ENCODE measurements at regions not wholly inside any gene's neighbourhood (a gene's known extent, or its start where the extent isn't known, plus 50 kb on each side); places are given as distances from the start of the nearest gene placed in this dataset.

GRCh38 chr3:148131990-148132638 is 565.6 kb upstream of the AGTR1 start:
- in situ Hi-C loops (cut with HindIII; ENCODE audit: low pct_unique_long_range_greater_than_20kb, low sequenced_read_pairs) (no loop called here), intact Hi-C loops (cut with micrococcal nuclease; ENCODE audit: unreplicated experiment) (no loop called here)
- TF ChIP-seq, protein P1, sequence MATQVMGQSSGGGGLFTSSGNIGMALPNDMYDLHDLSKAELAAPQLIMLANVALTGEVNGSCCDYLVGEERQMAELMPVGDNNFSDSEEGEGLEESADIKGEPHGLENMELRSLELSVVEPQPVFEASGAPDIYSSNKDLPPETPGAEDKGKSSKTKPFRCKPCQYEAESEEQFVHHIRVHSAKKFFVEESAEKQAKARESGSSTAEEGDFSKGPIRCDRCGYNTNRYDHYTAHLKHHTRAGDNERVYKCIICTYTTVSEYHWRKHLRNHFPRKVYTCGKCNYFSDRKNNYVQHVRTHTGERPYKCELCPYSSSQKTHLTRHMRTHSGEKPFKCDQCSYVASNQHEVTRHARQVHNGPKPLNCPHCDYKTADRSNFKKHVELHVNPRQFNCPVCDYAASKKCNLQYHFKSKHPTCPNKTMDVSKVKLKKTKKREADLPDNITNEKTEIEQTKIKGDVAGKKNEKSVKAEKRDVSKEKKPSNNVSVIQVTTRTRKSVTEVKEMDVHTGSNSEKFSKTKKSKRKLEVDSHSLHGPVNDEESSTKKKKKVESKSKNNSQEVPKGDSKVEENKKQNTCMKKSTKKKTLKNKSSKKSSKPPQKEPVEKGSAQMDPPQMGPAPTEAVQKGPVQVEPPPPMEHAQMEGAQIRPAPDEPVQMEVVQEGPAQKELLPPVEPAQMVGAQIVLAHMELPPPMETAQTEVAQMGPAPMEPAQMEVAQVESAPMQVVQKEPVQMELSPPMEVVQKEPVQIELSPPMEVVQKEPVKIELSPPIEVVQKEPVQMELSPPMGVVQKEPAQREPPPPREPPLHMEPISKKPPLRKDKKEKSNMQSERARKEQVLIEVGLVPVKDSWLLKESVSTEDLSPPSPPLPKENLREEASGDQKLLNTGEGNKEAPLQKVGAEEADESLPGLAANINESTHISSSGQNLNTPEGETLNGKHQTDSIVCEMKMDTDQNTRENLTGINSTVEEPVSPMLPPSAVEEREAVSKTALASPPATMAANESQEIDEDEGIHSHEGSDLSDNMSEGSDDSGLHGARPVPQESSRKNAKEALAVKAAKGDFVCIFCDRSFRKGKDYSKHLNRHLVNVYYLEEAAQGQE (IDR thresholded peaks at IDR 0.05; ENCODE audit: insufficient read depth in 1 of 2, low read depth in 2 of 2, low read length in 1 of 2) = no peak
- TF ChIP-seq, protein P2, sequence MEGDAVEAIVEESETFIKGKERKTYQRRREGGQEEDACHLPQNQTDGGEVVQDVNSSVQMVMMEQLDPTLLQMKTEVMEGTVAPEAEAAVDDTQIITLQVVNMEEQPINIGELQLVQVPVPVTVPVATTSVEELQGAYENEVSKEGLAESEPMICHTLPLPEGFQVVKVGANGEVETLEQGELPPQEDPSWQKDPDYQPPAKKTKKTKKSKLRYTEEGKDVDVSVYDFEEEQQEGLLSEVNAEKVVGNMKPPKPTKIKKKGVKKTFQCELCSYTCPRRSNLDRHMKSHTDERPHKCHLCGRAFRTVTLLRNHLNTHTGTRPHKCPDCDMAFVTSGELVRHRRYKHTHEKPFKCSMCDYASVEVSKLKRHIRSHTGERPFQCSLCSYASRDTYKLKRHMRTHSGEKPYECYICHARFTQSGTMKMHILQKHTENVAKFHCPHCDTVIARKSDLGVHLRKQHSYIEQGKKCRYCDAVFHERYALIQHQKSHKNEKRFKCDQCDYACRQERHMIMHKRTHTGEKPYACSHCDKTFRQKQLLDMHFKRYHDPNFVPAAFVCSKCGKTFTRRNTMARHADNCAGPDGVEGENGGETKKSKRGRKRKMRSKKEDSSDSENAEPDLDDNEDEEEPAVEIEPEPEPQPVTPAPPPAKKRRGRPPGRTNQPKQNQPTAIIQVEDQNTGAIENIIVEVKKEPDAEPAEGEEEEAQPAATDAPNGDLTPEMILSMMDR (IDR thresholded peaks at IDR 0.05) = no peak
- TF ChIP-seq POLR2AphosphoS5 (IDR thresholded peaks at IDR 0.05; ENCODE audit: low read depth, low read length) (no peak), SIN3A (IDR thresholded peaks at IDR 0.05; ENCODE audit: borderline replicate concordance, insufficient read depth, low read depth, low read length) (no peak), TCF7L2 (IDR thresholded peaks at IDR 0.05; ENCODE audit: low read depth, low read length) (no peak)
- no peak for DNase-seq (ENCODE audit: low read depth, low spot score)
- POLR2A ChIA-PET = no interaction called here
- Histone ChIP-seq H3K27ac (ENCODE audit: low read length) (no peak overlapping the region), H3K4me1 (ENCODE audit: control insufficient read depth, insufficient read depth, low read length) (no peaks in the 10 kb centered on the region), H3K36me3 (ENCODE audit: control insufficient read depth, insufficient read depth, low read length) (no peaks in the 10 kb centered on the region), H3K9me3 (ENCODE audit: control insufficient read depth, insufficient read depth, low read depth, low read length) (no peaks in the 10 kb centered on the region; the same call in 1 of the 2 replicates), H3K27me3 (ENCODE audit: control insufficient read depth, insufficient read depth, low read length) (no peaks in the 10 kb centered on the region), H3K4me3 (ENCODE audit: low read depth in 2 of 2, low read length in 2 of 2) (no peak overlapping the region)
- no peak for ATAC-seq
- CTCF ChIA-PET = no interaction called here
- no TSS peak for BruUV-seq (replicated peaks)

DNA sequence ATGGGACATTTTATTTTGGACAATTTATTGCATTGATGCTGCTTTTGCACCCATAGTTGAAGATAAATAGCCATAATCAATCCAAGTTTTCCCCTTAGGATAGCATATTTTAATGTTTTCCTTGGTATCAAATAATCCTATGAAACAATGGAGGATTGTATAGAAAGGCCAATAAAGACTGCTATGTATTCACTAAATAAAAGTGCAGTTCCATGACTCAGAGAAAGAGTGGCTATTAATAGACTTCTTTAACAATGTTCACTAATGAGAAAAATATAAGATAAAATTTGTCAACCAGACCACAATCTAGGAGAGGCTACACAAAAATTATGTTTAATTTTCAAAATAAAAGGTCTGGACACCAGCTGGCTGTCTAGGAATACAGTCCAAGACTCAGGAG is 560.9 kb upstream of the AGTR1 start:
- in situ Hi-C loops (cut with HindIII; ENCODE audit: low pct_unique_long_range_greater_than_20kb, low sequenced_read_pairs) = no loop called here
- Histone ChIP-seq H3K27ac (ENCODE audit: low read length) (no peak overlapping the region), H3K27me3 (ENCODE audit: control insufficient read depth, insufficient read depth, low read length) (no peaks in the 10 kb centered on the region), H3K4me1 (ENCODE audit: control insufficient read depth, insufficient read depth, low read length) (no peaks in the 10 kb centered on the region), H3K4me3 (ENCODE audit: low read depth in 2 of 2, low read length in 2 of 2) (no peak overlapping the region), H3K36me3 (ENCODE audit: control insufficient read depth, insufficient read depth, low read length) (no peaks in the 10 kb centered on the region), H3K9me3 (ENCODE audit: control insufficient read depth, insufficient read depth, low read depth, low read length) (no peaks in the 10 kb centered on the region; the same call in 1 of the 2 replicates)
- DNase-seq (ENCODE audit: low read depth, low spot score) (no peak), ATAC-seq (no peak)
- CTCF ChIA-PET = no interaction called here
- intact Hi-C loops (cut with micrococcal nuclease; ENCODE audit: unreplicated experiment) = no loop called here
- BruUV-seq (replicated peaks) = no TSS peak
- POLR2A ChIA-PET = no interaction called here
- TF ChIP-seq SIN3A (IDR thresholded peaks at IDR 0.05; ENCODE audit: borderline replicate concordance, insufficient read depth, low read depth, low read length) = no peak
- TF ChIP-seq, protein P2 (IDR thresholded peaks at IDR 0.05) = no peak
- TF ChIP-seq POLR2AphosphoS5 (IDR thresholded peaks at IDR 0.05; ENCODE audit: low read depth, low read length) = no peak
- TF ChIP-seq, protein P1 (IDR thresholded peaks at IDR 0.05; ENCODE audit: insufficient read depth in 1 of 2, low read depth in 2 of 2, low read length in 1 of 2) = no peak
- TF ChIP-seq TCF7L2 (IDR thresholded peaks at IDR 0.05; ENCODE audit: low read depth, low read length) = no peak

Data from Panc1 (cell line).